DOHH2 (cell line): ENCODE measurements at regions not wholly inside any gene's neighbourhood (a gene's known extent, or its start where the extent isn't known, plus 50 kb on each side); places are given as distances from the start of the nearest gene placed in this dataset.

Experiments used
- H3F3A ChIP-seq: fragments of 200-600 bp; sonication (generic), shearing (Covaris generic); 2 replicates; pipeline ENCODE4 v1.6.0; 2016; ENCODE audit warnings: antibody characterized with exemption, mild to moderate bottlenecking; ENCODE audit not compliant: control insufficient read depth, insufficient read depth
- H3K27ac ChIP-seq: fragments of 200-600 bp; sonication (generic); 2 replicates; pipeline ENCODE4 v1.5.1; 2014; ENCODE audit warnings: low read depth, mild to moderate bottlenecking, low read length, moderate library complexity
- H3K27me3 ChIP-seq: fragments of 200-600 bp; sonication (generic); 2 replicates; pipeline ENCODE4 v1.6.1; 2014; ENCODE audit warnings: mild to moderate bottlenecking, low read length, mixed read lengths; ENCODE audit not compliant: control insufficient read depth
- H3K36me3 ChIP-seq: fragments of 200-600 bp; sonication (generic); 2 replicates; pipeline ENCODE4 v1.6.1; 2014; ENCODE audit warnings: mild to moderate bottlenecking, low read length, moderate library complexity, mixed read lengths; ENCODE audit not compliant: control insufficient read depth
- H3K4me1 ChIP-seq: fragments of 200-600 bp; sonication (generic); 2 replicates; pipeline ENCODE4 v1.6.1; 2014; ENCODE audit warnings: mild to moderate bottlenecking, low read length, mixed read lengths; ENCODE audit not compliant: control insufficient read depth
- H3K4me2 ChIP-seq: fragments of 200-600 bp; sonication (generic); 2 replicates; pipeline ENCODE4 v1.6.0; 2014; ENCODE audit warnings: mild to moderate bottlenecking, low read length, moderate library complexity
- H3K4me3 ChIP-seq: fragments of 200-600 bp; sonication (generic); 2 replicates; pipeline ENCODE4 v1.5.1; 2014; ENCODE audit warnings: mild to moderate bottlenecking, low read length, mixed read lengths
- H3K79me2 ChIP-seq: fragments of 200-600 bp; sonication (generic); 2 replicates; pipeline ENCODE4 v1.6.1; 2014; ENCODE audit warnings: mild to moderate bottlenecking, low read length, mixed read lengths; ENCODE audit not compliant: control insufficient read depth
- H3K9me2 ChIP-seq: fragments of 200-600 bp; sonication (generic); replicated peaks from 2 replicates; pipeline ENCODE4 v1.6.1; 2014; ENCODE audit warnings: mild to moderate bottlenecking, low read length, mixed read lengths; ENCODE audit not compliant: control insufficient read depth
- H3K9me3 ChIP-seq: fragments of 200-600 bp; sonication (generic); 2 replicates; pipeline ENCODE4 v1.6.1; 2014; ENCODE audit warnings: antibody characterized with exemption, low read length, mixed read lengths; ENCODE audit not compliant: control insufficient read depth, insufficient read depth
- H4K20me1 ChIP-seq: fragments of 200-600 bp; sonication (generic); 2 replicates; pipeline ENCODE4 v1.6.0; 2014; ENCODE audit warnings: low read depth, mild to moderate bottlenecking, antibody characterized with exemption, low read length, moderate library complexity; ENCODE audit not compliant: control insufficient read depth, insufficient read depth
- EZH2phosphoT487 ChIP-seq: fragments of 200-600 bp; sonication (generic); IDR thresholded peaks from 2 replicates; pipeline ENCODE4 v1.6.1; 2017; ENCODE audit warnings: borderline replicate concordance, mild to moderate bottlenecking, antibody characterized with exemption, low read length, moderate library complexity, mixed read lengths
- TF ChIP-seq, protein P1 (sequence below): fragments of 200-600 bp; sonication (generic); IDR thresholded peaks from one replicate; pipeline ENCODE4 v1.5.1; 2014; ENCODE audit warnings: antibody characterized with exemption, mild to moderate bottlenecking, low read depth, low read length; ENCODE audit not compliant: poor library complexity, severe bottlenecking

DNA sequence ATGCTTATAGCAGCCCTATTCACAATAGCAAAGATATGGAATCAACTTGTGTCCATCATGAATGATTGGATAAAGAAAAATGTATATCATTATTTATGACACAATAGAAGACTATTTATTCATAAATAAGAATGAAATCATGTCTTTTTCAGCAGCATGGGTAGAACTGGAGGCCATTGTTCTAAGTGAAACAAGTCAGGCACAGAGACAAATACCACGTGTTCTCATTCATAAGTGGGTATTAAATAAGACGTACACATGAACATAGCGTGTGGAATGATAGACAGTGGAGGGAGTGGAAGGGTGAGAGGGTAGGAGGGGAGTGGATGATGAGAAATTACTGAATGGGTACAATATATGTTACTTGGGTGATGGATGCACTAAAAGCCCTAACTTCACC lies 762.4 kb downstream of the REEP3 start:
- Histone ChIP-seq H3K27ac (no peak overlapping the region), H3K9me3 (no peaks in the 10 kb centered on the region), H3K27me3 (no peaks in the 10 kb centered on the region), H3K9me2 (no peaks in the 10 kb centered on the region), H3K4me2 (no peak overlapping the region), H3K36me3 (no peaks in the 10 kb centered on the region), H3F3A (no peaks in the 10 kb centered on the region), H3K79me2 (no peaks in the 10 kb centered on the region), H4K20me1 (no peaks in the 10 kb centered on the region), H3K4me1 (no peaks in the 10 kb centered on the region), H3K4me3 (no peak overlapping the region)
- TF ChIP-seq, protein P1, sequence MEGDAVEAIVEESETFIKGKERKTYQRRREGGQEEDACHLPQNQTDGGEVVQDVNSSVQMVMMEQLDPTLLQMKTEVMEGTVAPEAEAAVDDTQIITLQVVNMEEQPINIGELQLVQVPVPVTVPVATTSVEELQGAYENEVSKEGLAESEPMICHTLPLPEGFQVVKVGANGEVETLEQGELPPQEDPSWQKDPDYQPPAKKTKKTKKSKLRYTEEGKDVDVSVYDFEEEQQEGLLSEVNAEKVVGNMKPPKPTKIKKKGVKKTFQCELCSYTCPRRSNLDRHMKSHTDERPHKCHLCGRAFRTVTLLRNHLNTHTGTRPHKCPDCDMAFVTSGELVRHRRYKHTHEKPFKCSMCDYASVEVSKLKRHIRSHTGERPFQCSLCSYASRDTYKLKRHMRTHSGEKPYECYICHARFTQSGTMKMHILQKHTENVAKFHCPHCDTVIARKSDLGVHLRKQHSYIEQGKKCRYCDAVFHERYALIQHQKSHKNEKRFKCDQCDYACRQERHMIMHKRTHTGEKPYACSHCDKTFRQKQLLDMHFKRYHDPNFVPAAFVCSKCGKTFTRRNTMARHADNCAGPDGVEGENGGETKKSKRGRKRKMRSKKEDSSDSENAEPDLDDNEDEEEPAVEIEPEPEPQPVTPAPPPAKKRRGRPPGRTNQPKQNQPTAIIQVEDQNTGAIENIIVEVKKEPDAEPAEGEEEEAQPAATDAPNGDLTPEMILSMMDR = no peak
- TF ChIP-seq EZH2phosphoT487 = no peak

GRCh38 chr10:64286533-64286932 lies 765.3 kb downstream of the REEP3 start:
- Histone ChIP-seq H3F3A (no peaks in the 10 kb centered on the region), H3K4me2 (no peak overlapping the region), H3K27me3 (no peaks in the 10 kb centered on the region), H3K9me3 (no peaks in the 10 kb centered on the region), H3K4me3 (no peak overlapping the region), H3K27ac (no peak overlapping the region), H3K4me1 (no peaks in the 10 kb centered on the region), H4K20me1 (no peaks in the 10 kb centered on the region), H3K79me2 (no peaks in the 10 kb centered on the region), H3K9me2 (no peaks in the 10 kb centered on the region), H3K36me3 (no peaks in the 10 kb centered on the region)
- TF ChIP-seq, protein P1 = no peak
- TF ChIP-seq EZH2phosphoT487 = no peak

DNA sequence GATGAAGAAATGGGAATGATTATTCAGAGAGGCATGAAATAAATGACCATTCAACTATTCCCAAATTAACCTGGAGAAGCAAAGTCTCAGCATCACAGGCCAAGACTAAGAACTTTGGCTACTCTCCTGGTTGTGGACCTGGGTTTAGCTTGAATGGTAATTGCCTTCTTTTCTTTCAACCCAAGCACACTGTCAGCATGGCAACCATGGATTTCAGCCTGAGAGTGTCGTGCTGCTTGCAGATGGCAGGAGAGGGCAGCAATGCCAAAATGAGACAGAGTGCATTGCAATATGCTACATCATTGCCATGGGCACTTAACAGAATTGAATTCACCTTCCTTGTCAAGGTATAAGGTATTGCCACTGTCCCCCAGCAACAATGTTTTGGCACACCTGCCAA lies 767.2 kb downstream of the REEP3 start:
- H3K4me3 ChIP-seq = no peak overlapping the region
- no peaks in the 10 kb centered on the region for H3K27me3 ChIP-seq
- no peak overlapping the region for H3K4me2 ChIP-seq
- no peaks in the 10 kb centered on the region for H4K20me1 ChIP-seq
- no peaks in the 10 kb centered on the region for H3F3A ChIP-seq
- H3K9me2 ChIP-seq = no peaks in the 10 kb centered on the region
- no peaks in the 10 kb centered on the region for H3K4me1 ChIP-seq
- TF ChIP-seq EZH2phosphoT487 = no peak
- TF ChIP-seq, protein P1 = no peak
- no peaks in the 10 kb centered on the region for H3K9me3 ChIP-seq
- no peak overlapping the region for H3K27ac ChIP-seq
- no peaks in the 10 kb centered on the region for H3K36me3 ChIP-seq
- H3K79me2 ChIP-seq = no peaks in the 10 kb centered on the region

GRCh38 chr10:64303566-64303965 lies 782.4 kb downstream of the REEP3 start:
- H3K36me3 ChIP-seq = no peaks in the 10 kb centered on the region
- no peaks in the 10 kb centered on the region for H3F3A ChIP-seq
- no peaks in the 10 kb centered on the region for H3K9me3 ChIP-seq
- no peaks in the 10 kb centered on the region for H3K27me3 ChIP-seq
- H3K4me1 ChIP-seq = no peaks in the 10 kb centered on the region
- H3K79me2 ChIP-seq = no peaks in the 10 kb centered on the region
- H3K4me3 ChIP-seq = no peak overlapping the region
- TF ChIP-seq, protein P1 = no peak
- no peak for TF ChIP-seq EZH2phosphoT487
- H3K27ac ChIP-seq = no peak overlapping the region
- 0 out of 2 replicates have a peak, but pooled peaks cover 3% of the 10 kb centered on the region for H3K9me2 ChIP-seq
- no peak overlapping the region for H3K4me2 ChIP-seq
- no peaks in the 10 kb centered on the region for H4K20me1 ChIP-seq
